Tibial nerve (tissue), 3 donors: ENCODE measurements at regions not wholly inside any gene's neighbourhood (a gene's known extent, or its start where the extent isn't known, plus 50 kb on each side); places are given as distances from the start of the nearest gene placed in this dataset.

ENCODE experiments used
- POLR2A ChIP-seq, 2 donors: fragments of 450-650 bp; IDR thresholded peaks; one replicate each; pipeline ENCODE4 v1.6.1; 2017; ENCODE audit warnings: antibody characterized with exemption in 2 of 2, mild to moderate bottlenecking in 2 of 2, moderate library complexity in 2 of 2
- TF ChIP-seq, protein P1 (sequence below), 5 experiments: fragments of 200-600 bp in 3 of 5; fragments of 450-650 bp in 2 of 5; sonication (generic) in 3 of 5; IDR thresholded peaks; one replicate each; pipeline ENCODE4 v1.5.1; 2016 to 2019; ENCODE audit warnings: antibody characterized with exemption in 5 of 5, mild to moderate bottlenecking in 3 of 5, moderate library complexity in 2 of 5

DNA sequence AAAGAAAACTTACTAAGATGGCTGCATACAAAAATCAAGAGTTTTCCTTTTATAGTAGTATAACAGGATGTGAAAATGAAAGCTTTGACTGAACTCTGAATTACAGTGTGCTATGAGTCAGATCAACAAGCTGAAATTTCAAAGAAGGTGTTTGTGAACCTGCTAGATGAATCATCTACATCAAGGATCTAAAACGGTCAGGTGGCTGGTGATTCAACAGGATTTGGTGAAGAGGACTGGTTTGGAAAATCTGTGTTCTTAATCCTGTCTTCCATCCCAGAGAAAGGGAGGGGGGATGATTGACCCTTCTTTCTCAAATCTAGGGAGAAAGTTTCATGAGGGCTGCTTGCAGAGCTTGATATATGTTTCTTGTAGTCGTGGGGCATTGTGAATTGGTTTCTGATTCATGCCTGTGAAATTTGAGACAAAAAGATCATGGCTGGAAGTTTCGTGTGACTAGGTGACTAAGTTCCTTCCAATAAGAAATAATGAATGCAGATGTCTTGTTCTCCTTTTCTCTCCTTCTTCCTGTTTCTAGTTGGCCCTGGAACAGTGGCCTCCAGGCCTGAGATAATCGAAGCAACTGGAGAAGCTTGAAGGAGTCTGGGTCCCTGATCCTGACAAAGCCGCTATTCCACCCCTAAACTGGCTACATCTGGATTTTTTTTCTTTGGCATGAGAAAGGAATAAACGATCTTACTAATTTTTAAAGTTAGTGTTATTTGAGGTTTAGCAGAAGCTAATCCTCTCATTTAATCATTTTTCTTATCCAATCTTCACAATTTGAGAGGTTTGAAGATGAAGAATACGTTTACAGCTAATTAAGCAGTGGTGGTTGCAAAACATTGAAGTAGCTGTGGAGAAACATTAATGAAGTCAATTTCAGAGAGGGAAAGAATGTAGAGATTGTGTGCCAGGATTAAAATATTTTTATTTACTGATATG, 67.2 kb downstream of the MRPS30 start:
- TF ChIP-seq, protein P1, sequence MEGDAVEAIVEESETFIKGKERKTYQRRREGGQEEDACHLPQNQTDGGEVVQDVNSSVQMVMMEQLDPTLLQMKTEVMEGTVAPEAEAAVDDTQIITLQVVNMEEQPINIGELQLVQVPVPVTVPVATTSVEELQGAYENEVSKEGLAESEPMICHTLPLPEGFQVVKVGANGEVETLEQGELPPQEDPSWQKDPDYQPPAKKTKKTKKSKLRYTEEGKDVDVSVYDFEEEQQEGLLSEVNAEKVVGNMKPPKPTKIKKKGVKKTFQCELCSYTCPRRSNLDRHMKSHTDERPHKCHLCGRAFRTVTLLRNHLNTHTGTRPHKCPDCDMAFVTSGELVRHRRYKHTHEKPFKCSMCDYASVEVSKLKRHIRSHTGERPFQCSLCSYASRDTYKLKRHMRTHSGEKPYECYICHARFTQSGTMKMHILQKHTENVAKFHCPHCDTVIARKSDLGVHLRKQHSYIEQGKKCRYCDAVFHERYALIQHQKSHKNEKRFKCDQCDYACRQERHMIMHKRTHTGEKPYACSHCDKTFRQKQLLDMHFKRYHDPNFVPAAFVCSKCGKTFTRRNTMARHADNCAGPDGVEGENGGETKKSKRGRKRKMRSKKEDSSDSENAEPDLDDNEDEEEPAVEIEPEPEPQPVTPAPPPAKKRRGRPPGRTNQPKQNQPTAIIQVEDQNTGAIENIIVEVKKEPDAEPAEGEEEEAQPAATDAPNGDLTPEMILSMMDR (IDR thresholded peaks at IDR 0.05) = no peak
- TF ChIP-seq POLR2A (IDR thresholded peaks at IDR 0.05) = no peak
